Epithelial cell of proximal tubule (primary cell): ENCODE measurements at regions not wholly inside any gene's neighbourhood (a gene's known extent, or its start where the extent isn't known, plus 50 kb on each side); places are given as distances from the start of the nearest gene placed in this dataset.

ENCODE experiments used
- DNase-seq: peaks from one replicate; pipeline ENCODE4 v3.0.0-alpha.2; 2011; ENCODE audit warnings: low read depth
- H3K4me3 ChIP-seq: 2 replicates; pipeline ENCODE4 v1.5.1; 2011; ENCODE audit warnings: low read depth, mild to moderate bottlenecking, low read length
- TF ChIP-seq, protein P1 (sequence below): conservative IDR thresholded peaks from 2 replicates; pipeline ENCODE4 v1.5.1; 2012; ENCODE audit warnings: low read depth, mild to moderate bottlenecking, low read length

DNA sequence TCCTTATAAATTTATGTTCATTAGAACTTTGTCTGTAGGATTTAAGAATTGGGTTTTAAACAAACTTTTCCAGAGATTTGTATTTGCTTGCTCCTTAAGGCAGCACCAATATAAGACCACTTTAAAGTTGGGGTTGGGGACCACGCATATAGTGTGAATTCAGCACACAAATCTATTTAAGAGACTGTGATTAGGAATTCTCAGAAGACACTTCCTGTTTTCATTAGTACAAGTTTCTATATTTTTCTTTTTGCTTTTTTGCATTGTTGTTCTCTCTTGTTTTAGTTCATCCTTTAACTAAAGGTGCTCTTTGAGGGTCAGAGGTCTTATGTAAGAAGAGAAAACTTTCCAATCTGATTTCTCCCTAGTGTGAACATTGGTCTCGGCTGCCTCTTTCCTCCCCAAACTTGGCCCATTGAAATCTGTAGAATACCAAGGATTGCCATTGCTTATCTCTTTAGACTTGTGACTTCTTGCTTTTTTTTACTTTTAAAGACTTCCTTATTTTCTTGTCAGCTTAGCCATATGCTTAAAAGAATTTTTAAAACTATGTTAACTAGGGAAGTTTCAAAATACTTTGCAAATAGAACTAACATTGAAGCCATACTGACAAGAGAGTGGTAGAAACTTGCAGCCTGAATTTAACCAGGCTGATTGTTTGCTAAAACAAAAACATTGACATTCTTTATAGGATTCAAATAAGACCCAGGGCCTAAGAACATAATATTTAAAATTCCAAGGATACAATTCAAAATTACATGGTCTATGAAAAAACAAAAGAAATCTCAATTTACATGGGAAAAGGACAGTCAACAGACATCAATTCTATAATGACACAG, 264.1 kb upstream of the FN1 start:
- TF ChIP-seq, protein P1, sequence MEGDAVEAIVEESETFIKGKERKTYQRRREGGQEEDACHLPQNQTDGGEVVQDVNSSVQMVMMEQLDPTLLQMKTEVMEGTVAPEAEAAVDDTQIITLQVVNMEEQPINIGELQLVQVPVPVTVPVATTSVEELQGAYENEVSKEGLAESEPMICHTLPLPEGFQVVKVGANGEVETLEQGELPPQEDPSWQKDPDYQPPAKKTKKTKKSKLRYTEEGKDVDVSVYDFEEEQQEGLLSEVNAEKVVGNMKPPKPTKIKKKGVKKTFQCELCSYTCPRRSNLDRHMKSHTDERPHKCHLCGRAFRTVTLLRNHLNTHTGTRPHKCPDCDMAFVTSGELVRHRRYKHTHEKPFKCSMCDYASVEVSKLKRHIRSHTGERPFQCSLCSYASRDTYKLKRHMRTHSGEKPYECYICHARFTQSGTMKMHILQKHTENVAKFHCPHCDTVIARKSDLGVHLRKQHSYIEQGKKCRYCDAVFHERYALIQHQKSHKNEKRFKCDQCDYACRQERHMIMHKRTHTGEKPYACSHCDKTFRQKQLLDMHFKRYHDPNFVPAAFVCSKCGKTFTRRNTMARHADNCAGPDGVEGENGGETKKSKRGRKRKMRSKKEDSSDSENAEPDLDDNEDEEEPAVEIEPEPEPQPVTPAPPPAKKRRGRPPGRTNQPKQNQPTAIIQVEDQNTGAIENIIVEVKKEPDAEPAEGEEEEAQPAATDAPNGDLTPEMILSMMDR = no peak
- no peak for DNase-seq
- no peak overlapping the region for H3K4me3 ChIP-seq

DNA sequence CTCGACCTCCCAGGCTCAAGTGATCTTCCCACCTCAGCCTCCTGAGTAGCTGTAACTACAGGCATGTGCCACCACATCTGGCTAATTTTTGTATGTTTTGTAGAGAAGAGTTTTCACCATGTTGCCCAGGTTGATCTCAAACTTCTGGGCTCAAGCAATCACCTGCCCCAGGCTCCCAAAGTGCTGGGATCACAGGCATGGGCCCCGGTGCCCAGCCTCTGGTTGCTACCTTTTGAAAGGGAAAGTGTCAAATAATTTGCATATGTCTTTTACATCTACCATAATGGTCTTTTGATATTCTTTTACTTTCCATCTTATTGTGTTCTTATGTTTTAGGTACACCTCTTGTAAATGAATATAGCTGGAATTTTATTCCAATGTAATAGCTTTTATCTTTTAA, 263.1 kb upstream of the FN1 start:
- no peak overlapping the region for H3K4me3 ChIP-seq
- TF ChIP-seq, protein P1 = no peak
- no peak for DNase-seq

DNA sequence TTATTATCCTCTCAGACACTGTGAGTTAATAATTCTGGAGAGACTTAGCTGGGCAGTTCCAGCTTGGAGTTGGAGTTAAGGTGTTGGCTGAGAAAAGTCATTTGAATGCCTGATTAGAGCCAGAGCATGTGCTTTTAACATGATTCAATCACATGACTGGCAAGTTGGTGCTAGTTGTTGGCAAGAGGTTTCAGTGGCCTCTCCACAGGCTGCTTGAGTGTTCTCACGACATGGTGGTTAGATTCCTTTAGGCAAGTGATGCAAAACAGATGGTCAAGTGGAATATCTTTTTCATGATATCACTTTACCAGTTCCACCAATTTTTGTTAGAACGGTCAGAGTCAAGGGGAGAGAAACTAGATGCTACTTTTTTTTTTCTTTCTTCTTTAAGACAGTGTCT, 262.7 kb upstream of the FN1 start:
- H3K4me3 ChIP-seq = no peak overlapping the region
- DNase-seq = peak; percentile 100
- TF ChIP-seq, protein P1 = no peak

DNA sequence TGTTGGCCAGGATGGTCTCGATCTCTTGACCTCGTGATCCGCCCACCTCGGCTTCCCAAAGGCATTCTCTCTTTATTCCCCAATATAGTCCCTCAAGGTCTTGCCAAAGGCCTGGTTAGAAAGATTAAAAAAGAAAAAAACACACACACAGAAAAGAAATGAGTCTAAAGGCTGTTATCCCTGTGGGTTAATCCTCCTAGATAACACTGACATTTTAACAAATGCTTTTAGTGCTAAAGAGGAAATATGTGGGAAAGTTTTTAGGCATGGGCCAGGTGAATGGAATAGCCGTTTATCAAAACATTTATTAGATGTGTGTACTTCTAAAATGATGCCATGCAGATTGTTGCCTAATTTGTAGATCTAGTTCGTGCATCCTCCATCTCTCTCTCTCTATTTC, 261.6 kb upstream of the FN1 start:
- TF ChIP-seq, protein P1 = no peak
- no peak overlapping the region for H3K4me3 ChIP-seq
- no peak for DNase-seq

DNA sequence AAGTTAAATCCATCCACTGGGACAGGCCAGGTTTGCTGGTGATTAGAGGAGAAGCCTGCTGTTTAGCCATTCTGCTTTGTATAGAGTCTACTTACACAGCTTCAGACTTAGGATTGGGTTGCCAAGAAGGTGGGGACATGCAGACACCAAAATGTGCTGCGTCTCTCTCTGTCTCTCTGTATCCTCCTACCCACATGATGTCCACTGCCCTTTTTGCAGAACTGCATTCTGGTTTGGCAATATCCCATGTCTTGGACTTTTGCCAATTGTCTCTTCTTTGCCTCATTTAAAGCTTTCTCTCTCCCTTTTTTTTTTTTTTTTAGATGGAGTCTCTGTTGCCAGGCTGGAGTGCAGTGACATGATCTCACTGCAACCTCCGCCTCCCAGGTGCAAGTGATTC, 261.1 kb upstream of the FN1 start:
- no peak overlapping the region for H3K4me3 ChIP-seq
- DNase-seq = no peak
- TF ChIP-seq, protein P1 = no peak

DNA sequence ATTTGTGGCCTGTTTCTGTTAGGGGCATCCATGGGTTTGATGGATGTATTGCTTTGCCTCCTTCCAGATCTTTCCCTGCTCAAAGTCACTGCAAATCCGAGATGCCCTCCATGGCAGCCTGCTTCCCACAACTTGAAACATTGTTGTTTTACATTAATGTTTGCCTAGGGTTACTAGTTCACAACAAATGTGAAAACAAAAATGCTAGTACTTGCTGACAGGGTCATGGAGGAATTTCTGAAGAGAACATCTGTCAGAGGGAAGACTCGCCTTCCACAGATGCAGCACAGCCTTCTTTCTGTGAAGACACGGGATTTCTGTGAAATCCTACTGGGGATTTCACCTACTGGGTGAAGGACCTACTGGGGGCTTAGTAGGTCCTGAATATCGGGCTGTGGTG, 260.0 kb upstream of the FN1 start:
- TF ChIP-seq, protein P1 = no peak
- no peak for DNase-seq
- no peak overlapping the region for H3K4me3 ChIP-seq

DNA sequence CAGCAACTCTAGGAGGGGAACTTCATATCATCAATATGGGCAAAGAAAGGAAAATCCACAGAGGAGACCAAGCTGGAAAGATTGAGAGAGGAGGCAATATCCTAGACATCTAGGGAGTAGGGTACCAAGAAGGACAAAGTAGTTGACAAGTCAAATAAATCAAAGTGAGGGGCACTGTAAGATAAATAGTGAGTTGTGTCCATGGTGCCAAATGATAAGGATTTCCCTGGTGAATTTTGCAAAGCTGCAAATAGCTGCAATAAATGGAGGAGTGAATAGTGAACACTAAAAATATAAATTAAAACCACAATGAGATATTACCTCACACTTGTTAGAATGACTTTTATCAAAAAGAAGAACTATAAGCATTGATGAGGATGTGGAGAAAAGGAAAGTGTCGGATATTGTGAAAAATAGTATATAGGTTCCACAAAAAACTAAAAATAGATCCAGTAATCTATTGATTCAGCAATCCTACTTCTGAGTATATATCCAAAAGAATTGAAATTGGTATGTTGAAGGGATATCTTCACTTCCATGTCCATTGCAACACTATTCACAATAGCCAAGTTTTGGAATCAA, 258.2 kb upstream of the FN1 start:
- no peak for DNase-seq
- H3K4me3 ChIP-seq = no peak overlapping the region
- TF ChIP-seq, protein P1 = no peak
